ENCODE measurements at regions not wholly inside any gene's neighbourhood (a gene's known extent, or its start where the extent isn't known, plus 50 kb on each side); places are given as distances from the start of the nearest gene placed in this dataset.
"Not testable (repeated sequence)": the region's sequence is repeated elsewhere in the genome, so short reads cannot be mapped to it uniquely, and the experiment has no call there.

DNA sequence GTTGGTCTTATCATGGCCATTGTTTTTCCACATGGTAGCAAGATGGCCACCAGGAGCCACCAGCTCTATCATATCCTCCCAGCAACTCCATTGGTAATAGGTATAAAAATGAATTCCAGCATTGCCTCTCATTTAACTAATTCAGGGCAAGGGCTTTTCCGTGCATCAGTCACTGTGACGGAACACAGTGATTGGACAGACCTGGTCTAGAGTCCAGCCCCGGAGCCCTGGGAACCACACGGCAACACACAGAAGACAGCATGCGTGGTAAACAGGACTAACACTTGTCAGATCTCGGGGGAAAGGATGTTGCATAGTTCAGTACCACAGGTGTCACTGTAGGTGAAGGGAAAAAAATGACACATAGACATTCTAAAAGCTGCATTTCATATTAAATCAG lies 638.0 kb upstream of the RBFOX1 start:
- H3K36me3 ChIP-seq (ENCODE audit: control insufficient read depth in 1 of 2, insufficient read depth in 2 of 2, low read length in 2 of 2) = no peaks in the 10 kb centered on the region
- DNase-seq (ENCODE audit: low read depth, low spot score) (no peak), ATAC-seq (no peak)
- H3K4me1 ChIP-seq (ENCODE audit: control insufficient read depth in 1 of 2, insufficient read depth in 2 of 2, low read length in 2 of 2) = no peaks in the 10 kb centered on the region
- no peaks in the 10 kb centered on the region for H3K9me3 ChIP-seq (ENCODE audit: control insufficient read depth in 1 of 2, insufficient read depth in 1 of 2, low read depth in 1 of 2, low read length in 2 of 2)
- no peak overlapping the region for H3K4me2 ChIP-seq (ENCODE audit: low read length)
- no peaks in the 10 kb centered on the region for H3K27me3 ChIP-seq (ENCODE audit: insufficient read depth, low read length)
- TF ChIP-seq, protein P1, sequence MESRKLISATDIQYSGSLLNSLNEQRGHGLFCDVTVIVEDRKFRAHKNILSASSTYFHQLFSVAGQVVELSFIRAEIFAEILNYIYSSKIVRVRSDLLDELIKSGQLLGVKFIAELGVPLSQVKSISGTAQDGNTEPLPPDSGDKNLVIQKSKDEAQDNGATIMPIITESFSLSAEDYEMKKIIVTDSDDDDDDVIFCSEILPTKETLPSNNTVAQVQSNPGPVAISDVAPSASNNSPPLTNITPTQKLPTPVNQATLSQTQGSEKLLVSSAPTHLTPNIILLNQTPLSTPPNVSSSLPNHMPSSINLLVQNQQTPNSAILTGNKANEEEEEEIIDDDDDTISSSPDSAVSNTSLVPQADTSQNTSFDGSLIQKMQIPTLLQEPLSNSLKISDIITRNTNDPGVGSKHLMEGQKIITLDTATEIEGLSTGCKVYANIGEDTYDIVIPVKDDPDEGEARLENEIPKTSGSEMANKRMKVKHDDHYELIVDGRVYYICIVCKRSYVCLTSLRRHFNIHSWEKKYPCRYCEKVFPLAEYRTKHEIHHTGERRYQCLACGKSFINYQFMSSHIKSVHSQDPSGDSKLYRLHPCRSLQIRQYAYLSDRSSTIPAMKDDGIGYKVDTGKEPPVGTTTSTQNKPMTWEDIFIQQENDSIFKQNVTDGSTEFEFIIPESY (IDR thresholded peaks at IDR 0.05; ENCODE audit: extremely low read depth, insufficient replicate concordance, low read length) = no peak
- TF ChIP-seq JUND (IDR thresholded peaks at IDR 0.05) = no peak
- no peak for TF ChIP-seq ELF1 (IDR thresholded peaks at IDR 0.05; ENCODE audit: borderline replicate concordance, low read depth)
- no peak for TF ChIP-seq POLR2A (IDR thresholded peaks at IDR 0.05; ENCODE audit: borderline replicate concordance, extremely low read depth, insufficient read depth, insufficient read length)
- no peak for TF ChIP-seq YY1 (IDR thresholded peaks at IDR 0.05; ENCODE audit: extremely low read depth, insufficient replicate concordance, low read depth, low read length)
- no peak for TF ChIP-seq EZH2 (IDR thresholded peaks at IDR 0.05)
- no peak for TF ChIP-seq ZNF274 (IDR thresholded peaks at IDR 0.05; ENCODE audit: low read depth, low read length)
- TF ChIP-seq, protein P2, sequence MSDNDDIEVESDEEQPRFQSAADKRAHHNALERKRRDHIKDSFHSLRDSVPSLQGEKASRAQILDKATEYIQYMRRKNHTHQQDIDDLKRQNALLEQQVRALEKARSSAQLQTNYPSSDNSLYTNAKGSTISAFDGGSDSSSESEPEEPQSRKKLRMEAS (IDR thresholded peaks at IDR 0.05) = no peak
- TF ChIP-seq, protein P3, sequence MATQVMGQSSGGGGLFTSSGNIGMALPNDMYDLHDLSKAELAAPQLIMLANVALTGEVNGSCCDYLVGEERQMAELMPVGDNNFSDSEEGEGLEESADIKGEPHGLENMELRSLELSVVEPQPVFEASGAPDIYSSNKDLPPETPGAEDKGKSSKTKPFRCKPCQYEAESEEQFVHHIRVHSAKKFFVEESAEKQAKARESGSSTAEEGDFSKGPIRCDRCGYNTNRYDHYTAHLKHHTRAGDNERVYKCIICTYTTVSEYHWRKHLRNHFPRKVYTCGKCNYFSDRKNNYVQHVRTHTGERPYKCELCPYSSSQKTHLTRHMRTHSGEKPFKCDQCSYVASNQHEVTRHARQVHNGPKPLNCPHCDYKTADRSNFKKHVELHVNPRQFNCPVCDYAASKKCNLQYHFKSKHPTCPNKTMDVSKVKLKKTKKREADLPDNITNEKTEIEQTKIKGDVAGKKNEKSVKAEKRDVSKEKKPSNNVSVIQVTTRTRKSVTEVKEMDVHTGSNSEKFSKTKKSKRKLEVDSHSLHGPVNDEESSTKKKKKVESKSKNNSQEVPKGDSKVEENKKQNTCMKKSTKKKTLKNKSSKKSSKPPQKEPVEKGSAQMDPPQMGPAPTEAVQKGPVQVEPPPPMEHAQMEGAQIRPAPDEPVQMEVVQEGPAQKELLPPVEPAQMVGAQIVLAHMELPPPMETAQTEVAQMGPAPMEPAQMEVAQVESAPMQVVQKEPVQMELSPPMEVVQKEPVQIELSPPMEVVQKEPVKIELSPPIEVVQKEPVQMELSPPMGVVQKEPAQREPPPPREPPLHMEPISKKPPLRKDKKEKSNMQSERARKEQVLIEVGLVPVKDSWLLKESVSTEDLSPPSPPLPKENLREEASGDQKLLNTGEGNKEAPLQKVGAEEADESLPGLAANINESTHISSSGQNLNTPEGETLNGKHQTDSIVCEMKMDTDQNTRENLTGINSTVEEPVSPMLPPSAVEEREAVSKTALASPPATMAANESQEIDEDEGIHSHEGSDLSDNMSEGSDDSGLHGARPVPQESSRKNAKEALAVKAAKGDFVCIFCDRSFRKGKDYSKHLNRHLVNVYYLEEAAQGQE (IDR thresholded peaks at IDR 0.05; ENCODE audit: low read depth) = no peak
- no peaks in the 10 kb centered on the region for H4K20me1 ChIP-seq (ENCODE audit: insufficient read depth)
- ChIA-PET RAD21 (ENCODE audit: low non-redundant PET in 1 of 2, low total read pairs in 2 of 2, uncharacterized antibody in 2 of 2, unreplicated experiment in 2 of 2) (no interaction called here), POLR2A (no interaction called here), CTCF (no interaction called here)
- H3K9me2 ChIP-seq (ENCODE audit: insufficient read depth) = no peaks in the 10 kb centered on the region
- no peak overlapping the region for H3K9ac ChIP-seq (ENCODE audit: low read length)
- H3K27ac ChIP-seq (ENCODE audit: low read depth, low read length) = no peak overlapping the region
- no peak overlapping the region for H3K4me3 ChIP-seq (replicated peaks in 1 of 2; ENCODE audit: low read depth in 1 of 2, low read length in 2 of 2)
- intact Hi-C loops (cut with micrococcal nuclease) = no loop called here
- H3K79me2 ChIP-seq (ENCODE audit: insufficient read depth, low read length) = no peaks in the 10 kb centered on the region
- H2AFZ ChIP-seq (ENCODE audit: low read depth, low read length, poor library complexity, severe bottlenecking) = no peak overlapping the region
- BruUV-seq (replicated peaks) = no TSS peak

DNA sequence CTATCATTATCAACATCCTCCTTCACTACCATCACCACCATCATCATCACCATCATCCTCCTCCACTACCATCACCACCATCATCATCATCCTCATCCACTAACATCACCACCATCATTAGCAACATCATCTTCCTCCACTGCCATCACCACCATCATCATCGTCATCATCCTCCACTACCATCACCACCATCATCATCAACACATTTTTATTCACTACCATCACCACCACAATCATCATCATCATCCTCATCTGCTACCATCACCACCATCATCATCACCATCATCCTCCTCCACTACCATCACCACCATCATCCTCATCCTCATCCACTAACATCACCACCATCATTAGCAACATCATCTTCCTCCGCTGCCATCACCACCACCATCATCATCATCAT lies 639.2 kb upstream of the RBFOX1 start:
- POLR2A ChIA-PET; H2AFZ ChIP-seq (ENCODE audit: low read depth, low read length, poor library complexity, severe bottlenecking); H3K9me2 ChIP-seq (ENCODE audit: insufficient read depth); intact Hi-C loops (cut with micrococcal nuclease); H3K36me3 ChIP-seq (ENCODE audit: control insufficient read depth in 1 of 2, insufficient read depth in 2 of 2, low read length in 2 of 2); H3K27ac ChIP-seq (ENCODE audit: low read depth, low read length); H4K20me1 ChIP-seq (ENCODE audit: insufficient read depth); H3K27me3 ChIP-seq (ENCODE audit: insufficient read depth, low read length); DNase-seq (ENCODE audit: low read depth, low spot score); H3K79me2 ChIP-seq (ENCODE audit: insufficient read depth, low read length); ATAC-seq; CTCF ChIA-PET; H3K4me3 ChIP-seq (replicated peaks in 1 of 2; ENCODE audit: low read depth in 1 of 2, low read length in 2 of 2); H3K9ac ChIP-seq (ENCODE audit: low read length); H3K4me2 ChIP-seq (ENCODE audit: low read length); H3K9me3 ChIP-seq (ENCODE audit: control insufficient read depth in 1 of 2, insufficient read depth in 1 of 2, low read depth in 1 of 2, low read length in 2 of 2); RAD21 ChIA-PET (ENCODE audit: low non-redundant PET in 1 of 2, low total read pairs in 2 of 2, uncharacterized antibody in 2 of 2, unreplicated experiment in 2 of 2); BruUV-seq (replicated peaks); H3K4me1 ChIP-seq (ENCODE audit: control insufficient read depth in 1 of 2, insufficient read depth in 2 of 2, low read length in 2 of 2): not testable (repeated sequence)
